ENCODE measurements at regions not wholly inside any gene's neighbourhood (a gene's known extent, or its start where the extent isn't known, plus 50 kb on each side); places are given as distances from the start of the nearest gene placed in this dataset.

- H3K4me1 Mint-ChIP-seq: no peaks in the 10 kb centered on the region
- DNase-seq (ENCODE audit: low spot score in 2 of 2, unreplicated experiment in 2 of 2): no peak
These were observed 271.1 kb upstream of the G2E3 start for GRCh38 chr14:30287579-30288445.

GRCh38 chr14:30290001-30290400 is 269.0 kb upstream of the G2E3 start:
- no peak overlapping the region for H3K4me3 Mint-ChIP-seq

More at GRCh38 chr14:30287579-30288445, 271.1 kb upstream of the G2E3 start:
- no peaks in the 10 kb centered on the region for H3K9me3 Mint-ChIP-seq
- H3K4me3 Mint-ChIP-seq: no peak overlapping the region
- H3K27me3 Mint-ChIP-seq (ENCODE audit: low read depth): peaks cover 3% of the 10 kb centered on the region
- TF ChIP-seq CTCF (IDR thresholded peaks at IDR 0.05; ENCODE audit: unreplicated experiment): no peak
- no peak overlapping the region for H3K27ac Mint-ChIP-seq
- H3K36me3 Mint-ChIP-seq: no peaks in the 10 kb centered on the region

GRCh38 chr14:30291216-30291615 is 267.7 kb upstream of the G2E3 start:
- DNase-seq (ENCODE audit: low spot score in 2 of 2, unreplicated experiment in 2 of 2): no peak
- no peak for TF ChIP-seq CTCF (IDR thresholded peaks at IDR 0.05; ENCODE audit: unreplicated experiment)
- H3K36me3 Mint-ChIP-seq: no peaks in the 10 kb centered on the region
- no peaks in the 10 kb centered on the region for H3K4me1 Mint-ChIP-seq
- no peak overlapping the region for H3K27ac Mint-ChIP-seq
- peaks cover 14% of the 10 kb centered on the region for H3K27me3 Mint-ChIP-seq (ENCODE audit: low read depth)
- H3K9me3 Mint-ChIP-seq: no peaks in the 10 kb centered on the region
- H3K4me3 Mint-ChIP-seq: no peak overlapping the region

More at GRCh38 chr14:30290001-30290400, 269.0 kb upstream of the G2E3 start:
- no peak overlapping the region for H3K27ac Mint-ChIP-seq
- TF ChIP-seq CTCF (IDR thresholded peaks at IDR 0.05; ENCODE audit: unreplicated experiment): no peak
- H3K9me3 Mint-ChIP-seq: no peaks in the 10 kb centered on the region
- H3K27me3 Mint-ChIP-seq (ENCODE audit: low read depth): peaks cover 8% of the 10 kb centered on the region
- no peaks in the 10 kb centered on the region for H3K4me1 Mint-ChIP-seq
- no peak for DNase-seq (ENCODE audit: low spot score in 2 of 2, unreplicated experiment in 2 of 2)
- H3K36me3 Mint-ChIP-seq: no peaks in the 10 kb centered on the region

GRCh38 chr14:30292541-30292940 is 266.4 kb upstream of the G2E3 start:
- H3K4me3 Mint-ChIP-seq: no peak overlapping the region
- TF ChIP-seq CTCF (IDR thresholded peaks at IDR 0.05; ENCODE audit: unreplicated experiment): no peak
- H3K27me3 Mint-ChIP-seq (ENCODE audit: low read depth): peaks cover 20% of the 10 kb centered on the region
- no peak overlapping the region for H3K27ac Mint-ChIP-seq
- DNase-seq (ENCODE audit: low spot score in 2 of 2, unreplicated experiment in 2 of 2): no peak
- no peaks in the 10 kb centered on the region for H3K4me1 Mint-ChIP-seq
- no peaks in the 10 kb centered on the region for H3K9me3 Mint-ChIP-seq
- H3K36me3 Mint-ChIP-seq: no peaks in the 10 kb centered on the region

GRCh38 chr14:30295980-30296379 is 263.0 kb upstream of the G2E3 start:
- no peak for TF ChIP-seq CTCF (IDR thresholded peaks at IDR 0.05; ENCODE audit: unreplicated experiment)
- Mint-ChIP-seq H3K36me3 (no peaks in the 10 kb centered on the region), H3K4me1 (peaks cover 10% of the 10 kb centered on the region), H3K27me3 (ENCODE audit: low read depth) (peaks cover 40% of the 10 kb centered on the region), H3K9me3 (no peaks in the 10 kb centered on the region), H3K4me3 (no peak overlapping the region), H3K27ac (no peak overlapping the region)
- DNase-seq (ENCODE audit: low spot score in 2 of 2, unreplicated experiment in 2 of 2): no peak
